Astrocyte (in vitro differentiated cells and primary cell): ENCODE measurements at regions not wholly inside any gene's neighbourhood (a gene's known extent, or its start where the extent isn't known, plus 50 kb on each side); places are given as distances from the start of the nearest gene placed in this dataset.

Experiments
- DNase-seq: peaks from one replicate; pipeline ENCODE4 v3.0.0-alpha.2; 2010; ENCODE audit warnings: low read depth
- FAIRE-seq: peaks from 2 replicates; lab custom pipeline; 2011; peaks lifted over from hg19 to GRCh38; lab: Jason Lieb, UNC
- H2AFZ ChIP-seq: 2 replicates; pipeline ENCODE4 v1.6.0; 2012; ENCODE audit warnings: low read depth, low read length, inconsistent platforms
- H3K27ac ChIP-seq: 2 replicates; pipeline ENCODE4 v1.5.1; 2011; ENCODE audit warnings: low read depth, low read length, inconsistent platforms
- H3K27me3 ChIP-seq: 2 replicates; pipeline ENCODE4 v1.6.0; 2011; ENCODE audit warnings: low read length, inconsistent platforms; ENCODE audit not compliant: insufficient read depth
- H3K36me3 ChIP-seq: 2 replicates; pipeline ENCODE4 v1.5.1; 2011; ENCODE audit warnings: low read length, inconsistent platforms; ENCODE audit not compliant: insufficient read depth
- H3K4me1 ChIP-seq: 2 replicates; pipeline ENCODE4 v1.5.1; 2011; ENCODE audit warnings: low read length, inconsistent platforms; ENCODE audit not compliant: insufficient read depth
- H3K4me2 ChIP-seq: 2 replicates; pipeline ENCODE4 v1.6.0; 2012; ENCODE audit warnings: low read length, inconsistent platforms
- H3K4me3 ChIP-seq: 2 replicates; pipeline ENCODE4 v1.5.1; 2011; ENCODE audit warnings: low read depth, mild to moderate bottlenecking, low read length, inconsistent platforms; ENCODE audit not compliant: insufficient read depth
- H3K79me2 ChIP-seq: 2 replicates; pipeline ENCODE4 v1.6.0; 2012; ENCODE audit warnings: mild to moderate bottlenecking, low read length, inconsistent platforms; ENCODE audit not compliant: insufficient read depth
- H3K9ac ChIP-seq: 2 replicates; pipeline ENCODE4 v1.6.0; 2012; ENCODE audit warnings: mild to moderate bottlenecking, low read length, inconsistent platforms
- H3K9me3 ChIP-seq: 2 replicates; pipeline ENCODE4 v1.5.1; 2012; ENCODE audit warnings: low read depth, mild to moderate bottlenecking, low read length, inconsistent platforms; ENCODE audit not compliant: insufficient read depth
- H4K20me1 ChIP-seq: 2 replicates; pipeline ENCODE4 v1.6.0; 2012; ENCODE audit warnings: low read length, inconsistent platforms; ENCODE audit not compliant: insufficient read depth
- H3K27ac Mint-ChIP-seq: one replicate; pipeline ENCODE4 v1.8.0; 2021; ENCODE audit warnings: mild to moderate bottlenecking, mixed read lengths; ENCODE audit not compliant: unreplicated experiment
- H3K27me3 Mint-ChIP-seq: one replicate; pipeline ENCODE4 v1.8.0; 2021; ENCODE audit warnings: low read depth, mixed read lengths; ENCODE audit not compliant: unreplicated experiment
- H3K36me3 Mint-ChIP-seq: one replicate; pipeline ENCODE4 v1.8.0; 2021; ENCODE audit warnings: low read depth, mixed read lengths; ENCODE audit not compliant: unreplicated experiment
- H3K4me1 Mint-ChIP-seq: one replicate; pipeline ENCODE4 v1.8.0; 2021; ENCODE audit warnings: low read depth, mixed read lengths; ENCODE audit not compliant: unreplicated experiment
- H3K4me3 Mint-ChIP-seq: one replicate; pipeline ENCODE4 v1.8.0; 2021; ENCODE audit warnings: mild to moderate bottlenecking, moderate library complexity, mixed read lengths; ENCODE audit not compliant: unreplicated experiment
- H3K9me3 Mint-ChIP-seq: one replicate; pipeline ENCODE4 v1.8.0; 2021; ENCODE audit warnings: mild to moderate bottlenecking, mixed read lengths; ENCODE audit not compliant: unreplicated experiment
- CTCF ChIP-seq: IDR thresholded peaks from 2 replicates; pipeline ENCODE4 v1.5.1; 2011; ENCODE audit warnings: low read depth, mild to moderate bottlenecking, inconsistent platforms, low read length, moderate library complexity; ENCODE audit not compliant: insufficient read depth
- EZH2 ChIP-seq: IDR thresholded peaks from 2 replicates; pipeline ENCODE4 v1.6.1; 2012; ENCODE audit warnings: mild to moderate bottlenecking, low read length, inconsistent platforms; ENCODE audit not compliant: insufficient read depth

- peaks cover 44% of the 10 kb centered on the region for H3K4me1 Mint-ChIP-seq
- H3K36me3 Mint-ChIP-seq: no peaks in the 10 kb centered on the region
- H3K4me1 ChIP-seq: peaks cover 32% of the 10 kb centered on the region
These were observed 187.0 kb downstream of the ETS2 start for GRCh38 chr21:38992737-38993136.

GRCh38 chr21:38990424-38990794 is 184.7 kb downstream of the ETS2 start:
- Mint-ChIP-seq H3K9me3 (no peaks in the 10 kb centered on the region), H3K4me1 (peaks cover 54% of the 10 kb centered on the region), H3K4me3 (no peak overlapping the region), H3K36me3 (no peaks in the 10 kb centered on the region), H3K27ac (no peak overlapping the region), H3K27me3 (peaks cover 7% of the 10 kb centered on the region)
- Histone ChIP-seq H3K27ac (no peak overlapping the region), H3K4me3 (no peak overlapping the region), H3K4me1 (peaks cover 38% of the 10 kb centered on the region), H3K9ac (peak overlapping the region; percentile 47), H4K20me1 (no peaks in the 10 kb centered on the region), H2AFZ (no peak overlapping the region), H3K36me3 (no peaks in the 10 kb centered on the region), H3K79me2 (no peaks in the 10 kb centered on the region), H3K4me2 (peak overlapping the region; percentile 79), H3K27me3 (peaks cover 23% of the 10 kb centered on the region), H3K9me3 (no peaks in the 10 kb centered on the region)
- no peak for FAIRE-seq
- DNase-seq: no peak
- TF ChIP-seq CTCF (no peak), EZH2 (no peak)

More at GRCh38 chr21:38992737-38993136, 187.0 kb downstream of the ETS2 start:
- Histone ChIP-seq H3K27ac (no peak overlapping the region), H3K36me3 (no peaks in the 10 kb centered on the region), H4K20me1 (no peaks in the 10 kb centered on the region), H3K4me3 (no peak overlapping the region), H3K79me2 (no peaks in the 10 kb centered on the region), H3K9me3 (no peaks in the 10 kb centered on the region), H3K27me3 (peaks cover 9% of the 10 kb centered on the region), H3K9ac (no peak overlapping the region), H3K4me2 (peak overlapping the region; percentile 46), H2AFZ (no peak overlapping the region)
- Mint-ChIP-seq H3K27me3 (peaks cover 12% of the 10 kb centered on the region), H3K9me3 (no peaks in the 10 kb centered on the region), H3K27ac (no peak overlapping the region), H3K4me3 (no peak overlapping the region)
- no peak for FAIRE-seq
- no peak for TF ChIP-seq EZH2
- DNase-seq: no peak

GRCh38 chr21:38989745-38990423 is 184.2 kb downstream of the ETS2 start:
- Mint-ChIP-seq H3K27ac (no peak overlapping the region), H3K36me3 (no peaks in the 10 kb centered on the region), H3K9me3 (no peaks in the 10 kb centered on the region), H3K4me1 (peaks cover 57% of the 10 kb centered on the region), H3K4me3 (no peak overlapping the region), H3K27me3 (peaks cover 7% of the 10 kb centered on the region)
- peak overlapping the region; percentile 79 for H3K4me2 ChIP-seq
- H3K9me3 ChIP-seq: no peaks in the 10 kb centered on the region
- H2AFZ ChIP-seq: no peak overlapping the region
- H3K4me1 ChIP-seq: peaks cover 42% of the 10 kb centered on the region
- no peaks in the 10 kb centered on the region for H3K36me3 ChIP-seq
- TF ChIP-seq EZH2 (peak; percentile 7), CTCF (no peak)
- H3K9ac ChIP-seq: peak overlapping the region; percentile 47
- DNase-seq (peak; percentile 92), FAIRE-seq (no peak)
- no peaks in the 10 kb centered on the region for H3K79me2 ChIP-seq
- no peak overlapping the region for H3K27ac ChIP-seq
- peak overlapping the region; percentile 9 for H3K4me3 ChIP-seq
- H3K27me3 ChIP-seq: peaks cover 23% of the 10 kb centered on the region
- H4K20me1 ChIP-seq: no peaks in the 10 kb centered on the region
